ENCODE measurements at regions not wholly inside any gene's neighbourhood (a gene's known extent, or its start where the extent isn't known, plus 50 kb on each side); places are given as distances from the start of the nearest gene placed in this dataset.

GRCh38 chr3:176463610-176464009 lies 733.7 kb downstream of the TBL1XR1 start:
- H3K9ac ChIP-seq (ENCODE audit: insufficient read depth in 1 of 2, low read length in 2 of 2), result no peak overlapping the region
- TF ChIP-seq, protein P1, sequence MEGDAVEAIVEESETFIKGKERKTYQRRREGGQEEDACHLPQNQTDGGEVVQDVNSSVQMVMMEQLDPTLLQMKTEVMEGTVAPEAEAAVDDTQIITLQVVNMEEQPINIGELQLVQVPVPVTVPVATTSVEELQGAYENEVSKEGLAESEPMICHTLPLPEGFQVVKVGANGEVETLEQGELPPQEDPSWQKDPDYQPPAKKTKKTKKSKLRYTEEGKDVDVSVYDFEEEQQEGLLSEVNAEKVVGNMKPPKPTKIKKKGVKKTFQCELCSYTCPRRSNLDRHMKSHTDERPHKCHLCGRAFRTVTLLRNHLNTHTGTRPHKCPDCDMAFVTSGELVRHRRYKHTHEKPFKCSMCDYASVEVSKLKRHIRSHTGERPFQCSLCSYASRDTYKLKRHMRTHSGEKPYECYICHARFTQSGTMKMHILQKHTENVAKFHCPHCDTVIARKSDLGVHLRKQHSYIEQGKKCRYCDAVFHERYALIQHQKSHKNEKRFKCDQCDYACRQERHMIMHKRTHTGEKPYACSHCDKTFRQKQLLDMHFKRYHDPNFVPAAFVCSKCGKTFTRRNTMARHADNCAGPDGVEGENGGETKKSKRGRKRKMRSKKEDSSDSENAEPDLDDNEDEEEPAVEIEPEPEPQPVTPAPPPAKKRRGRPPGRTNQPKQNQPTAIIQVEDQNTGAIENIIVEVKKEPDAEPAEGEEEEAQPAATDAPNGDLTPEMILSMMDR (IDR thresholded peaks at IDR 0.05; ENCODE audit: control extremely low read depth, extremely low read depth), result no peak
- DNase-seq (no peak), ATAC-seq (ENCODE audit: insufficient read depth, low FRiP score) (no peak)
- H3K27ac ChIP-seq (ENCODE audit: low read depth in 1 of 2, low read length in 1 of 2), result no peak overlapping the region
- no peaks in the 10 kb centered on the region for H3K9me3 ChIP-seq (ENCODE audit: control insufficient read depth in 4 of 4, insufficient read depth in 3 of 4, low read length in 3 of 4)
- no peaks in the 10 kb centered on the region for H3K4me1 ChIP-seq (ENCODE audit: control insufficient read depth in 5 of 5, insufficient read depth in 5 of 5, low read length in 5 of 5)
- no peaks in the 10 kb centered on the region for H3K36me3 ChIP-seq (ENCODE audit: control insufficient read depth in 4 of 4, insufficient read depth in 4 of 4, low read length in 4 of 4)
- H3K4me3 ChIP-seq, result no peak overlapping the region
- WGBS, 2 donors, result 46 to 83% methylated on average over 2 of the region's 2 CpGs
- no peaks in the 10 kb centered on the region for H3K27me3 ChIP-seq (ENCODE audit: control insufficient read depth in 3 of 3, insufficient read depth in 3 of 3, low read length in 2 of 3)

- ATAC-seq (ENCODE audit: insufficient read depth, low FRiP score), result no peak
- H3K9me3 ChIP-seq (ENCODE audit: control insufficient read depth in 4 of 4, insufficient read depth in 3 of 4, low read length in 3 of 4), result no peaks in the 10 kb centered on the region
- no peaks in the 10 kb centered on the region for H3K36me3 ChIP-seq (ENCODE audit: control insufficient read depth in 4 of 4, insufficient read depth in 4 of 4, low read length in 4 of 4)
- H3K9ac ChIP-seq (ENCODE audit: insufficient read depth in 1 of 2, low read length in 2 of 2), result no peak overlapping the region
- no peak overlapping the region for H3K27ac ChIP-seq (ENCODE audit: low read depth in 1 of 2, low read length in 1 of 2)
- H3K4me1 ChIP-seq (ENCODE audit: control insufficient read depth in 5 of 5, insufficient read depth in 5 of 5, low read length in 5 of 5), result no peaks in the 10 kb centered on the region
- WGBS, 2 donors, result 87 to 90% methylated on average over 4 of the region's 4 CpGs
- H3K27me3 ChIP-seq (ENCODE audit: control insufficient read depth in 3 of 3, insufficient read depth in 3 of 3, low read length in 2 of 3), result no peaks in the 10 kb centered on the region
- no peak overlapping the region for H3K4me3 ChIP-seq
- TF ChIP-seq, protein P1 (IDR thresholded peaks at IDR 0.05; ENCODE audit: control extremely low read depth, extremely low read depth), result no peak
- no peak for DNase-seq
Observed at GRCh38 chr3:176447369-176447768, 749.9 kb downstream of the TBL1XR1 start.

DNA sequence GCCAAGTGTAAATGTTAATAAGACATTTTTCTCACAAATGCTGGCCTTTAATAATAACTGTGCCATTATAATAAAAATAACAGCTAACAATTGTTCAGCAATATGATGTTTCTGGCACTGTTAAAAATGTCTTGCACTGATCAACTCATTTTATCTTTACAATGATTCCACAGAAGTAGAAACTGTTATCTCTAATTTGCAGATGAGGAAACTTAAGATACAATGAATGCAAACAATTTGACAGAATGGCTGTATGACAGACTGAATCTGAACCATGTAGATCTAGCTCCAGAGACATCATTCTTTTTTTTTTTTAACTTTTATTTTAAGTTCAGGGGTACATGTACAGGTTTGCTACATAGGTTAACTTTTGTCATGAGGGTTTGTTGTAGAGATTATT lies 755.0 kb downstream of the TBL1XR1 start:
- ATAC-seq (ENCODE audit: insufficient read depth, low FRiP score) (no peak), DNase-seq (no peak)
- Histone ChIP-seq H3K9ac (ENCODE audit: insufficient read depth in 1 of 2, low read length in 2 of 2) (no peak overlapping the region), H3K4me3 (no peak overlapping the region), H3K27me3 (ENCODE audit: control insufficient read depth in 3 of 3, insufficient read depth in 3 of 3, low read length in 2 of 3) (no peaks in the 10 kb centered on the region), H3K9me3 (ENCODE audit: control insufficient read depth in 4 of 4, insufficient read depth in 3 of 4, low read length in 3 of 4) (no peaks in the 10 kb centered on the region), H3K36me3 (ENCODE audit: control insufficient read depth in 4 of 4, insufficient read depth in 4 of 4, low read length in 4 of 4) (no peaks in the 10 kb centered on the region), H3K27ac (ENCODE audit: low read depth in 1 of 2, low read length in 1 of 2) (no peak overlapping the region), H3K4me1 (ENCODE audit: control insufficient read depth in 5 of 5, insufficient read depth in 5 of 5, low read length in 5 of 5) (no peaks in the 10 kb centered on the region)
- TF ChIP-seq, protein P1 (IDR thresholded peaks at IDR 0.05; ENCODE audit: control extremely low read depth, extremely low read depth), result no peak

GRCh38 chr3:176439729-176440128 lies 757.6 kb downstream of the TBL1XR1 start:
- Histone ChIP-seq H3K4me1 (ENCODE audit: control insufficient read depth in 5 of 5, insufficient read depth in 5 of 5, low read length in 5 of 5) (no peaks in the 10 kb centered on the region), H3K36me3 (ENCODE audit: control insufficient read depth in 4 of 4, insufficient read depth in 4 of 4, low read length in 4 of 4) (no peaks in the 10 kb centered on the region), H3K4me3 (no peak overlapping the region), H3K27me3 (ENCODE audit: control insufficient read depth in 3 of 3, insufficient read depth in 3 of 3, low read length in 2 of 3) (no peaks in the 10 kb centered on the region), H3K9ac (ENCODE audit: insufficient read depth in 1 of 2, low read length in 2 of 2) (no peak overlapping the region), H3K9me3 (ENCODE audit: control insufficient read depth in 4 of 4, insufficient read depth in 3 of 4, low read length in 3 of 4) (no peaks in the 10 kb centered on the region), H3K27ac (ENCODE audit: low read depth in 1 of 2, low read length in 1 of 2) (no peak overlapping the region)
- TF ChIP-seq, protein P1 (IDR thresholded peaks at IDR 0.05; ENCODE audit: control extremely low read depth, extremely low read depth), result no peak
- WGBS, 2 donors, result 54 to 60% methylated on average over 2 of the region's 2 CpGs
- no peak for DNase-seq
- no peak for ATAC-seq (ENCODE audit: insufficient read depth, low FRiP score)
